Right renal cortex interstitium (tissue), 3 donors: ENCODE measurements at regions not wholly inside any gene's neighbourhood (a gene's known extent, or its start where the extent isn't known, plus 50 kb on each side); places are given as distances from the start of the nearest gene placed in this dataset.
"Not testable (repeated sequence)": the region's sequence is repeated elsewhere in the genome, so short reads cannot be mapped to it uniquely, and the experiment has no call there.

Experiments used
- DNase-seq, 3 donors: peaks; one replicate each; pipeline ENCODE4 v3.0.0-alpha.2; 2013; ENCODE audit warnings: low read depth in 3 of 3, low spot score in 2 of 3

DNA sequence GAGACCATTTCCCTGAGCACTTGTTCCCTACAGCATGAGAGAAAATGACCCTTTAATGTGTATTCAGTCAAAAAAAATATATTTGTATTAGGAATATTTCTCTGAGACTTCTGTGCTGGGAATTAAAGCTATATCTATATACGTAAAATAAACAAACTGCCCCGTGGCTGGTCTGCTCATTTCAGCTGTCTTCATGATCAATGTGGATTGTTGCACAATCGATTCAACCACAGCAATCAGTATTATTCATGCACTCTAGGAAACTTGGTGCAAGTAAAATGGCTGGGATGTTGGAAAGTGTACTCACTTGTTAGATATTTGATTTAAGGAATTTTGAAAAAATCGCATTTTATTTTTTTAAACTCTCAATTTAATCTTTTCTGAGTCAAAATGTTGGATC, 307.9 kb upstream of the ZFP42 start:
- DNase-seq, result no peak

DNA sequence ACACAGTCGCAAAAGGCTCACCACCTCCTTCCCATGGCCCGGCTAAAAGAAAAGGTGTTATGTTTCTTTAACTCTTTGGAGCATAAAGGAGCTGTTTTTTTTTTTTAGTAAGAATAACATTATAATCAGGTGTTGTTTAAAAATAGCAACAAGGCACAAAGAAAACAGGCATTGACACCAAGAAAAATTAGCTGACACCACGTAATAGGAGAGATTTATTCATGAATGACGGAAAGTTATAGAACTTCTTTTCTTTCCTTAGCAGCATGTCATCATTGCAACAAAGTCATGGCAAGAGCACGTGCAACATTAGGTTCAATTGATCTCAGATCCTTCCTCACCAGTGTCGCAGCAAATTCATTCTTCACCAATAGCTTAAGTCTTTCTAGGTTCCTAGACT, 302.9 kb upstream of the ZFP42 start:
- DNase-seq, result no peak

DNA sequence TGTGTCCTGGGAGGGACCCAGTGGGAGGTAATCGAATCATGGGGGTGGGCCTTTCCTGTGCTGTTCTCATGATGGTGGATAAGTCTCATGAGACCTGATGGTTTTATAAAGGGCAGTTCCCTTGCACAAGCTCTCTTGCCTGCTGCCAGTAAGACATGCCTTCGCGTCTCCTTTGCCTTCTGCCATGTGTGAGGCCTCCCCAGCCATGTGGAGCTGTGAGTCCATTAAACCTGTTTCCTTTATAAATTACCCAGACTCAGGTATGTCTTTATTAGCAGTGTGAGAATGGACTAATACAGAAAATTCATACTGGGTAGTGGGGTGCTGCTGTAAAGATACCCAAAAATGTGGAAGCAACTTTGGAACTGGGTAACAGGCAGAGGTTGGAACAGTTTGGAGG, 300.0 kb upstream of the ZFP42 start:
- not testable (repeated sequence) for DNase-seq

DNA sequence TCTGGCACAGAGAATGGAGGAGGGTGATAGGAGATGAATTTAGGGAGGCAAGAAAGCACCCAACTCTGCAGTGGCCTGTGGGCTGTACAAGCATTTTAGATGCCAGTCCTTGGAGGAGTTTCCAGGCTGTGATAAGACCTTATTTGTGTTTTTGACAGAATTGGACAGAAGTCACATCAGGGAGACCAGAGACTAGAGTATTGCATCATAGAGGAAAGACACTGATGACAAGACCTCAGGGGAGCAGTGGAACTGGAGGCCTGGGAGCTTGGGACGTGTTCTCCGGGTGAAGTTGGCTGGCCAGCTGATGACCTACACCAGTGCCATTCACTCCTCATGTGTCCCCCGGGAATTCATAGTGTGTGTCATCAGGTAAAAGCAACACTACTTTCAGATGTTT, 284.0 kb upstream of the ZFP42 start:
- DNase-seq, result no peak

DNA sequence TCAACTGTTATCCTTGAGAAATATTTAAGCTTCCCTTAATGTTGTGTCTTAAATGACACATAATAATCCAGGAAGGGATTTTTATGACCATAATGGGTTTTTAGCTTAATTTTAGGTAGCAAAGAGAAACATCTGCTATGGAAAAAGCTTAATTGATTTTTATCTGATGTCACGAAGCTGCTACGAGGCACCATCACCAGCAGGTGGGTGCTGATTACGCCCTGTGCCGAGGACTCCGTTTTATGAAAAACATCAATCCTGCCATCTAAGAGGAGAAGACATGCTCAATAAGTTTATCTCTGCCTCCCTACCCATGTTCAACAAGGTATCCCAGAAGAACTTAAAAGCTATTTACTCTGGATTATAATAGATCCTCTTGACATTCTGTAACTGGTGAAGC, 280.6 kb upstream of the ZFP42 start:
- no peak for DNase-seq

DNA sequence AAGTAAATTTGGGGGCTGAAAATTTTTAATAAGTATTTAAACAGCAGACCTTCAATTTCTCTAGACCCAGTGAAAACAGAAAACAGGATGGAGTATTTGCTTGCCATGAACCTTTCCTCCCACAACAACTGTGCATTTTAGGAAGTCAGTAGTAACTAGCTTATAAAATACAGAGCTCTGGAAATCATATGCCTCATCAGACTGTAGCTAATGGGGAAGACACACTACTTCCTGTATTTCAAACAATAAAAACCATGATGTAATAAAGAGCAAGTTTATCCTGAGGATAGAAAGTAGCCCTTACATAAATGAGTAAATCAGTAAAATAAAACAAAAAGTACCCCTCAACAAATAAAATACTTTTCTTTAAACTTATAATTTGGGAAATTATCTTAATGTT, 280.1 kb upstream of the ZFP42 start:
- no peak for DNase-seq

DNA sequence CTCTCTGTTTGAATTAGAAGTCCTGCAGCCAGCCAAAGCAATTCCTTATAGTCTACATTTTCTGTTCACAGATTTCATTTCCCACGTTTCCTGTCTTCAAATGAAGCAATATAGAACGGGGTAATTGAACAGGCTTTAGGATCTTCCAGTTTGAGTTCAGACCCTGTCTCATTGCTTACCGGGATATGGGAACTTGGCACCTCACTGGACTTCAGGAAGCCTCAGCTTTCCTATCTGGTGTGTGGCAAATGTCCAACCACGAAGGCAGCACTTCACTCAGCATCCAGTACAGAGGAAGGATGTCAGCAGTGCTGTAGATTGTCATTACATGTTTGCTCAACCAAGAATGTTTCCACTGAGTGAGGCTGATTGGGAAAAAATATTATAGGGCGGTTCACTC, 271.1 kb upstream of the ZFP42 start:
- no peak for DNase-seq

DNA sequence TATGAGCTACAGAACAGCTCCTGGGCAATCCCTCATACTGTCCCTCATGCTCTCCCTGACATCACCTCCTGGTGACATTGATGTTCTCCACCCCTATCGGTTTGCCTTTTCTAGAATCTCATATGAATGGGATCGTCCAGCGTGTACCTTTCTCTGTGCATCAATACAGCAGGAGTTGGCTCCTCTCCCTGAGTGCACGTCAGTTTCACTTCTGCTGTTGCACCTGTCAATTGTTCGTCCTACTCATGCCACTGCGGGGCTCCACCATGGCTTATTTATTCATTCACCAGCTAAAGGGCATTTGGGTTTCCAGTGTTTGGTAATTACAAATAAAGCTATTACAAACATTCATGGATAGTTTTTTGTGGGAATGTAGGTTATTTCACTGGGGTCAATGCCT, 269.1 kb upstream of the ZFP42 start:
- no peak for DNase-seq

DNA sequence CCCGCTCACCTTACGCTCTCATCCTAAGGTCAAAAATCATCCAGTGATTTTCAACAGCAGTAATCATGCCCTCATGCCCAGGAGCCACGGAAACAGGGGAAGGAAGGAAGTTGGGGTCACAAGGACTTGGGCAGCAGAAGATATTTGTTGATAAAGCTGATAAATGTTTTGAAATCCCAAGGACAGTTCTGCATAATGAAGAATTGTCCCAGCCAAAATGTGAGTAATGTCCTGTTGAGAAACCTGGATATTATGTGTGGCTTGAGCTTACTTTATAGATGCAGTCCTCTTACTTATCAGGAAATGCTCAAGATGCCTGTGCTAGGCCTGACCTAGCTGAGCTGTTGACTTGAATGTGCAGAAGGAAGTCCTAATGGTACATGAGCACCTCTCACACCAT, 263.0 kb upstream of the ZFP42 start:
- DNase-seq, result no peak

DNA sequence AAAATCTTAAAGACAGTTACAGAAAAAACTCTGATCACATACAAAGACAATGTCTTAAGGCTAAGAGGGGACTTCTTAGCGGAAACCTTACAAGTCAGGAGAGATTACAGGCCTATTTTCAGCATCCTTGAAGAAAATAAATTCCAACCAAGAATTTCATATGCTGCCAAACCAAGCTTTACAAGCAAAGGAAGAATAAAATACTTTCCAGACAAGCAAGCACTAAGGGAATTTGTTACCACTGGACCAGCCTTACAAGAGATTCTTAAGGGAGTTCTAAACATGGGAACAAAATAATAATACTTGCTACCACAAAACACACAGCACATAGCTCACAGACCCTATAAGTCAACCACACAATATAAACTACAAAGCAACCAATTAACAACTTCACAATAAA, 255.8 kb upstream of the ZFP42 start:
- no peak for DNase-seq

DNA sequence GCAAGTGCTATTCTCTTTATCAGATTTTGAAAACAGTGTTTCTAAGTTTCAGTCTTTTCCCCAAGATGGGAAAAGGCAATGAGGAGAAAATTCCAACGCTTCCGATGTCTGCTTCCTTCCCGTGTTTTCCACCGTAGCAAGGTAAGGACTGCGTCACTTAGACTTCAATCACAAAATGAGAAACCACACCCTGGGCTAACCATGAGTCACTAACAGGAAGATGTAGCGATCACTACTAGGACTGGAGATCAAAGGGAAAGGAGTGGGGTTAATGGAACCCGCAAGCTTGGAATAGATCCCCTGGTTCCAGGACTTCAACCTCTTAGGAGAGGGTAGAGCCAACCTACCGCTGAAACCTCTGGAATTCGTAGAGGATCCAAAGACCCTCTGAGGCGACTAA, 250.7 kb upstream of the ZFP42 start:
- DNase-seq, result no peak

DNA sequence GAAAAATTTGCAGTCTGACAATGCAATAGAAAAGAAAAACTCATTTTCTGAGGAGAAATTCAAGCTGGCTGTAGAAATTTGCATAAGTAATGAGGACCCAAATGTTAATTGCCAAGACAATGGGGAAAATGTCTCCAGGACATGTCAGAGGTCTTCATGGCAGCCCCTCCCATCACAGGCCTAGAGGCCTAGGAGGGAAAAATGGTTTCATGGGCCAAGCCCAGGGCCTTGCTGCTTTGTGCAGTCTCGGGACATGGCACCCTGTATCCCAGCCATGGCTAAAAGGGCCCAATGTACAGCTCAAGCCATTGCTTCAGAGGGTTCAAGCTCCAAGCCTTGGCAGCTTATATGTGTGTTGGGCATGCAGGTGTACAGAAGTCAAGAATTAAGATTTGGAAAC, 244.9 kb upstream of the ZFP42 start:
- DNase-seq, result not testable (repeated sequence)

DNA sequence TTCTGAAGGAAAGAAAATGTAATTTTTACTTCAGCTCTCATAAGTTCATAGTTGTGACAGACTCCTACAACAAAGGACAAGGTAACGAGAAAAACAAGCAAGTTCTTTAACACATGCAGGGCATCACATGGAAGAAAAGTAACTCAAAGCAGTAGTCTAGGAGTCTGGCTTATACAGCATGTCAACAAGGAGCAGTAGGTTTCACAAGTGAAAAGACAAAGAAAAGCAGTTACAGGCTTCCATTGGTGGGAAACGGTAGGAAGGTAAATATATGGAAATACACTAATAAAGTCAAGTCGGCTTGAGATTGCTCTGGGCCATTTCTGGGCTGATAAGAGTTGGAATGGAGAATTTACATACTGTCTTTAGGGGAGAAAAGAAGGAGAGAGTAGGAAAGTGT, 228.4 kb upstream of the ZFP42 start:
- DNase-seq, result no peak

DNA sequence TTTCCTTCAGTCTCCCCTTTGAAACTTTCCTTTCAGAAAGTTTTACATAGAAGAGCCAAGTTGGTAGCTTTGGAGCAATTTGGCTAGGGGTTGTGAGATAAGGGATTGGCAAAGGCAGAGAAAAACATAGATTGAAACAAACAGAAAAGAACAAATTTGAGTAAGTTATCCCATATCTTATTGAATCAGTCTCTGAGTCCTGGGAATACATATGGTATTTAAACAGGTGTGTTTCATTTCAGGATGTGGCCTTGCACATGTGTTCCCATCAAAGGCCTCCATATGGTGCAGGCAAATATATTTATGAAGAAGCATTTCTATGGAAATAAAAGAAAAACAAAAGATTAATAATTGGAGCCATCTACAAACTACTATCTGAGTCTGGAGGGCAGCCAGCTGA, 227.9 kb upstream of the ZFP42 start:
- no peak for DNase-seq

DNA sequence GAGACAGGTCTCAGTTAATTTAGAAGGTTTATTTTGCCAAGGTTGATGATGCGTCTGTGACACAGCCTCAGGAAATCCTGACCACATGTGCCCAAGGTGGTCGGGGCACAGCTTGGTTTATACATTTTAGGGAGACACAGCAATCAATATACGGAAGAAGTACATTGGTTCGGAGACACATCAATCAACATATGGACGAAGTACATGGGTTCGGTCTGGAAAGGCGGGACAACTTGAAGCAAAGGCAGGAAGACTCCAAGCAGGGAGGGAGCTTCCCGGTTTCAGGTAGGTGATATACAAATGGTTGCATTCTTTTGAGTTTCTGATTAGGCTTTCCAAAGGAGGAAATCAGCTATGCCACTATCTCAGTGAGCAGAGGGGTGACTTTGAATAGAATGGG, 225.2 kb upstream of the ZFP42 start:
- DNase-seq, result no peak

DNA sequence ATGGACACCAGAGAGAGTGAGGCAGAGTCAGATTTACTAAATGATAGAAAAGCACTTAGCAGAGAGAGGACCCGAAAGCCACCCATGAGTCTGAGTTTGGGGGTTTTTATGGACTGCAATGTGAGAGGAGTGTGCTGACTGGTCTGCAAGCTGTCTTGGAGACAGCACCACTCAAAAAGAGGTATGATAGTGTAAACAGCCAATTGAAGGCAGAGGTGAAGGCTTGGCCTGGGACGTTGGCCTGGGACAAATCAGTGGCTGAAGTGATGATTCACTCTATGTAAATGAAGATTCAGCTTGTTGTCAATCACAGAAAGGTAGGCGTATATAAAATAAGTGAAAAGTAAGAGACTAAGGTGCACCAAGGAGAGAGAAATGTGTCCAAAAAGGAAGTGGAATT, 217.6 kb upstream of the ZFP42 start:
- DNase-seq, result no peak

DNA sequence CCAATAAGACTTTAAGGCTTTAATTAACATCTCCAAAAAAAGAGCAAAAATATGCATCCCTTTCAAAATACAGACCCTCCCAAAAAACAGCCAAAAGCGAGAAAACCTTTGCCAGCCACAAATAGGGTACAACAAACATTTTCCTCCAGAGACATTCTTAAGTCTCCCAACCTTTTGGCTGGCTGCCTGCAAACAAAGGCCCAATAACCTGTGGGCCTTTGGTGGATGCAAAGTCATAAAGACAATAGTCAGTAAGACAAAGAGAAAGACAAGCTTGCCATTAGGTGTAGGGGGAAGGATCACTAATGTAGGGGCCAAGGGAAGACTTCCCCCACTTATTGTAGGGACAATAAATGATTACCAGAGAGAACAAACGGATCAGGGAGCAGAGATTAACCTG, 215.5 kb upstream of the ZFP42 start:
- DNase-seq, result no peak

DNA sequence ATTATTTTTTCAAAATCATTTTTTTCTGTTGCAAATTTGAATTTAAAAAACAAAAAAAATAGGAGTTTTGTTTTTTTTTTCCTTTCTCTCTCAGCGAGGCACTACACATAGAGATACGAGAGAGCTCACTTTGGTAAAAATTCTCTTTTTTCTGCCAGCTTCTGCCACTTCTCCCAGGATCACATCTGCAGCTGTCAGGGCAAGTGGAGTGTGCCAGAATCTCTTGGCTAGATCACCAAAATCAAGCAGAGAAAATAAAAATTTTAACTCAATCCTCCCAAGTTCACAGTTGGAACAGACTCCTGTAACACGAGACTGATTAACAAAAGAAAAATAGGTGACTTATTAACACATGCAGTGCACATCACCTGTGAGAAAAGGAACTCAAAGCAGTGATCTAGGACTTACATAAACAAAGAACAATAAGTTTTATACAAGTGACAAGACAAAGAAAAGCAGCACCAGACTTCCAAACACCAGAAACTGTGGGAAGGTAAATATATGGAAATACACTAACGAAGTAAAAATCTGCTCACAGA, 213.2 kb upstream of the ZFP42 start:
- no peak for DNase-seq

DNA sequence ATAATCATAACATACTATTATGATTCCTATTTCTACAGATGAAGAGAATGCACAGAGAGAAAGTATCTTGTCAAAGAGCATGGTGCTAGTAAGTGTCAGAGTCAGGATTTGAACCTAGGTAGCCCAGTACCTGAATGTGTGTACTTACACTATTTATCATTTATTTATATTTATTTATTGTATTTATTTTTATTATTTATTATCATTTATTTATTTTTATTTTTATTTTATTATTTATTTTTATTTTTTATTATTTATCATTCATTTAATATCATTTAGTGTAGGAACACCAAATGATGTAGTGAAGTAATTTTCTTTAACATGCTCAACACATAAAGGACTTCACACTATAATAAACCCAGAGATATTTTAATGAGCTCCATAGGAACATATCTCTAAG, 209.4 kb upstream of the ZFP42 start:
- DNase-seq, result no peak

DNA sequence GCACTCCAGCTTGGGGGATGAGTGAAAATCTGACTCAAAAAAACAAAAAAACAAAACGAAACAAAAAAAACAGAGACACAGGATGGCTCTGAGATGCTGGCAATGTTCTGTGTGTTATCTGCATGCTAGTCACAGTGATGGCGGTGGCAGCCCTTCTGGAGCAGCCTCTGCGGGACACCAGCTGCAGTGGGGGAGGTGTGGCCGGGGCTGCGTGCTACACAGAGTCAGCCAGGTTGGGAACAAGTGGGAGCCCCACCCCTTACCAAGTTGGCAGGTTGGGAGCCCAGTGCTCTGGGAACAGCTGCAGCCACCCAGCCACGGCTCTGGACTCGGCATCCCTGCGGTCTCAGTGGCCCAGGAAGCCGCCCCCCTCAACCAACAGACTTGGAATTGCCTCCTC, 206.5 kb upstream of the ZFP42 start:
- no peak for DNase-seq

DNA sequence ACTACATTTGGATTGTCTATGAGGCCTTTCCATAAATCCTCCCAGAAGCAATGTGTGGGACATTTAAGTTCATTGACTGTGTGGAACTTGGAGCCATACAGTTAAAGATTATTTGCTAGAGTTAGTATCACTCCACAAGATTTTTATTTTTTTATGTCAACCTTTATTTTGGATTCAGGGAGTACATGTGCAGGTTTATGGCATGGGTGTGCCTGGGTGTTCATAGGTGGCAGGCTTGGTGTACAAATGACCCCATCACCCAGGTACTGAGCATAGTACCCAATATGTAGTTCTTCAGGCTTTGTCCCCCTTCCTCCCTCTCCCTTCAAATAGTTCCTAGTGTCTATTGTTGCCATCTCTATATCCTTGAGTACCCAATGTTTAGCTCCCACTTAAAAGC, 199.8 kb upstream of the ZFP42 start:
- DNase-seq, result no peak

DNA sequence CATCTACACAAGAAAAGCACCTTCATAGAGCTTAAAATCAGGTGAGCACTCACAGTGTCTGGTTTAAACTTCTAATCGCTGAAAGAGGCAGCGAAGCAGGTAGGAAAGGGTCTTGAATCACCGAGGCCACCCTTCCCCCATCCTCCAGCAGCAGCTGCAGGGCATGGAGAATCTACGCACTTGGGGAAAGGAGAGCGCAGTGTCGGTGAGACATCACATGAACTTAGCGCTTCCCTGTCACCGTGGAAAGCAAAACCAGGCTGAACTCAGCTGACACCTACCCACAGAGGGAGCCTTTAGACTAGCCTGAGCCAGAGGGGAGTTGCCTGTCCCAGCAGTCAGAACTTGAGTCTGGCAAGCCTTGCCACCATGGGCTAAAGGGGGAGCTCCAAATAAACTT, 197.2 kb upstream of the ZFP42 start:
- no peak for DNase-seq

DNA sequence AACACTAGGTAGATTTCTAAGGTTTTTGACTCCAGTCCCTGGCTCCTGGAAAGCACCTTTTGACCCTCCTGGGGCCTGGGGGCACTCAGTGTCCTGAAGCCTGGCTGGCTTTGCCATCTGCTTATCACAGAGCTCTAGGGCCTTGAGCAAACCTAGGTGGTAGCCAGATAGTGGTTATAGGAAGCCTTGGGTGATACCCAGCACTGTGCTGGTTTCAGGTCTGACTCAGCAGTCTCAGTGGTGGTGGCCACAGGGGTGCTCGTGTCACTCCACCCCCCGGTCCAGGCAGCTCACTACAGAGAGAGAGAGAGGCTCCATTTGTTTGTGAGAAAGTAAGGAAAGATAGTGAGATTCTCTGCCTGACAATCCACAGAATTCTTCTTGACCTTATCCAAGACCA, 195.8 kb upstream of the ZFP42 start:
- no peak for DNase-seq

DNA sequence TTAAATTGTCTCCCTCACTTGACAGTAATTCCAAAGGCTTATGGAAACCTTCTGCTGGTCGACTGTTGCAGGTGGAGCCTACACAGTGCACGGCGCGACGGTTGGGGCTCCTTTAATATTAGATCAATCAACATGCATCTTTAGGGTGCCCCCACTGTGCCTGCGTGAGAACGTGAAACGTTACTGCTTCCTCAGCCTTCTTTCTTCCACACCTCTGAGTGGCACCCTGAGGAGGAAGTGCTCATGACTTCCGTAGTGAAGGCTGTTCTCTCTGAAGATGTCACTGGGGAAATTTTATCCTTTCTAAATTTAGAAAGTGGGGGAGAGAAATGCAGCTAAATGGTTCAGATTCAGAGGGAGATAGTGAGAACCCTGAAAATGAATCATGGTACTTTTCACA, 184.0 kb upstream of the ZFP42 start:
- no peak for DNase-seq
